K562 (cell line): ENCODE measurements at regions not wholly inside any gene's neighbourhood (a gene's known extent, or its start where the extent isn't known, plus 50 kb on each side); places are given as distances from the start of the nearest gene placed in this dataset.

Experiments used
- ATAC-seq: fragments of 200-7000 bp; cut with Tn5 transposase; 3 replicates; pipeline ENCODE4 v1.9.1; 2020; ENCODE audit warnings: moderate library complexity
- BruUV-seq: library from RNA; stranded (reverse); fragments of 400-500 nt; replicated peaks from 2 replicates; lab custom pipeline; 2021; lab: Mats Ljungman, UMichigan
- CTCF ChIA-PET: fragments of 300-600 bp; formaldehyde crosslinking; extraction: SDS; loops from one replicate; lab custom pipeline; 2021; ENCODE audit warnings: low intra/inter-chr PET ratio; lab: Yijun Ruan, JAX
- POLR2A ChIA-PET: fragments of 300-600, 350-650 bp; sonication (Branson Sonifier 250); formaldehyde crosslinking; extraction: SDS; loops from one replicate; lab custom pipeline; 2021; ENCODE audit warnings: antibody characterized with exemption, inconsistent platforms; lab: Yijun Ruan, JAX
- DNase-seq, 4 experiments: peaks; one replicate each; pipeline versions ENCODE4 v3.0.0 to v3.0.0-alpha.2; 2011 to 2018; ENCODE audit warnings: low spot score in 3 of 4, mixed read lengths in 3 of 4; ENCODE audit errors: extremely low read depth in 1 of 4
- FAIRE-seq: peaks from 2 replicates; lab custom pipeline; 2011; peaks lifted over from hg19 to GRCh38; lab: Jason Lieb, UNC
- H2AFZ ChIP-seq: 2 replicates; pipeline ENCODE4 v1.6.0; 2011; ENCODE audit warnings: low read depth, low read length, control low read depth, inconsistent platforms
- H3K27ac ChIP-seq: fragments of 200-600 bp; 3 replicates; pipeline ENCODE4 v1.8.0; 2011; ENCODE audit warnings: low read depth, mild to moderate bottlenecking, control low read depth, inconsistent platforms, low read length, moderate library complexity, mixed read lengths; ENCODE audit errors: extremely low read depth
- H3K27me3 ChIP-seq, 2 experiments: fragments of 300-600 bp in 1 of 2; 2 replicates in 1 of 2; 3 replicates in 1 of 2; pipeline versions ENCODE4 v1.6.0 to v1.8.0; 2011; ENCODE audit warnings: inconsistent platforms in 2 of 2, low read length in 2 of 2, mild to moderate bottlenecking in 1 of 2, mixed read lengths in 1 of 2, moderate library complexity in 1 of 2; ENCODE audit not compliant: control insufficient read depth in 2 of 2, insufficient read depth in 2 of 2
- H3K36me3 ChIP-seq: fragments of 300-600 bp; 3 replicates; pipeline ENCODE4 v1.8.0; 2011; ENCODE audit warnings: mild to moderate bottlenecking, low read length, inconsistent platforms; ENCODE audit not compliant: control insufficient read depth, insufficient read depth
- H3K4me1 ChIP-seq, 2 experiments: fragments of 200-600 bp in 1 of 2; replicated peaks in 1 of 2; 2 replicates in 1 of 2; 3 replicates in 1 of 2; pipeline versions ENCODE4 v1.5.1 to v1.8.0; 2011; ENCODE audit warnings: inconsistent platforms in 2 of 2, low read length in 2 of 2, mild to moderate bottlenecking in 1 of 2, mixed read lengths in 1 of 2, moderate library complexity in 1 of 2; ENCODE audit not compliant: control insufficient read depth in 2 of 2, insufficient read depth in 2 of 2
- H3K4me2 ChIP-seq: 2 replicates; pipeline ENCODE4 v1.6.1; 2011; ENCODE audit warnings: low read length, control low read depth, inconsistent platforms, mixed read lengths; ENCODE audit not compliant: insufficient read depth
- H3K4me3 ChIP-seq: fragments of 200-600 bp; sonication (generic), shearing (Covaris generic); 2 replicates; pipeline ENCODE4 v1.5.1; 2016; ENCODE audit warnings: control low read depth, inconsistent platforms
- H3K79me2 ChIP-seq: fragments of 200-600 bp; 3 replicates; pipeline ENCODE4 v1.8.0; 2011; ENCODE audit warnings: low read length, inconsistent platforms; ENCODE audit not compliant: control insufficient read depth, insufficient read depth
- H3K9ac ChIP-seq, 2 experiments: 2 replicates each; pipeline versions ENCODE4 v1.6.0 to v1.6.1; 2011; ENCODE audit warnings: low read depth in 2 of 2, low read length in 2 of 2, control low read depth in 1 of 2, inconsistent platforms in 1 of 2, mild to moderate bottlenecking in 1 of 2, mixed read lengths in 1 of 2; ENCODE audit not compliant: insufficient read depth in 1 of 2
- H3K9me1 ChIP-seq: one replicate; pipeline ENCODE4 v1.6.0; 2011; ENCODE audit warnings: inconsistent platforms, mild to moderate bottlenecking, low read length, moderate library complexity; ENCODE audit not compliant: control insufficient read depth, insufficient read depth
- H3K9me3 ChIP-seq: replicated peaks from 2 replicates; pipeline ENCODE4 v1.5.1; 2011; ENCODE audit warnings: low read depth, low read length, inconsistent platforms; ENCODE audit not compliant: control insufficient read depth, insufficient read depth
- H4K20me1 ChIP-seq: replicated peaks from 2 replicates; pipeline ENCODE4 v1.6.1; 2011; ENCODE audit warnings: low read length, inconsistent platforms, mixed read lengths; ENCODE audit not compliant: control insufficient read depth, insufficient read depth
- CREB1 ChIP-seq, 2 experiments: sonication (generic) in 1 of 2; formaldehyde crosslinking in 1 of 2; IDR thresholded peaks; 2 replicates each; pipeline versions ENCODE4 v1.6.1 to v1.8.0; 2012 to 2022; ENCODE audit warnings: inconsistent platforms in 1 of 2, mild to moderate bottlenecking in 1 of 2, missing genetic modification reagents in 1 of 2, moderate library complexity in 1 of 2
- HDAC1 ChIP-seq, 2 experiments: fragments of 450-650 bp; IDR thresholded peaks; 2 replicates each; pipeline ENCODE4 v1.6.1; 2016 to 2017; ENCODE audit warnings: inconsistent platforms in 1 of 2, mild to moderate bottlenecking in 1 of 2, moderate library complexity in 1 of 2
- NR2C2 ChIP-seq, 2 experiments: fragments of 200-800 bp in 1 of 2; sonication (Bioruptor generic) in 1 of 2; sonication (generic) in 1 of 2; formaldehyde crosslinking in 1 of 2; IDR thresholded peaks; 2 replicates each; pipeline versions ENCODE4 v1.6.1 to v1.8.0; 2016 to 2022; ENCODE audit warnings: mild to moderate bottlenecking in 1 of 2, missing compliant biosample characterization in 1 of 2, missing genetic modification characterization in 1 of 2, missing genetic modification reagents in 1 of 2
- ZEB2 ChIP-seq: fragments of 450-650 bp; IDR thresholded peaks from 2 replicates; pipeline ENCODE4 v1.6.1; 2016
- ZNF3 ChIP-seq: fragments of 250-450 bp; sonication (Bioruptor Pico); IDR thresholded peaks from 2 replicates; pipeline ENCODE4 v1.5.0; 2021; ENCODE audit warnings: mild to moderate bottlenecking, moderate library complexity
- WGBS: fragments of 100-300 bp; shearing (Covaris generic); methylation state at CpG from one replicate; pipeline ENCODE4 v1.1.6; 2016; ENCODE audit warnings: low coverage, mixed read lengths; ENCODE audit not compliant: insufficient coverage; ENCODE audit errors: missing lambda C conversion rate; 5-methylcytosine and 5-hydroxymethylcytosine counted together
- in situ Hi-C: fragments of 300-500 bp; cut with MboI; formaldehyde crosslinking; loops from 4 replicates; pipeline ENCODE4 v1.15.0; 2018; ENCODE audit warnings: inconsistent platforms, mixed read lengths
- intact Hi-C: fragments of 100-400 bp; cut with micrococcal nuclease; formaldehyde crosslinking; loops from 2 replicates; pipeline ENCODE4 v1.14.2; 2022
- TF ChIP-seq, protein P1 (sequence below), 2 experiments: IDR thresholded peaks in 1 of 2; conservative IDR thresholded peaks in 1 of 2; 2 replicates each; pipeline ENCODE4 v1.6.1; 2016; ENCODE audit warnings: low read depth in 2 of 2, mild to moderate bottlenecking in 1 of 2, missing compliant biosample characterization in 1 of 2, missing genetic modification characterization in 1 of 2, moderate library complexity in 1 of 2

DNA sequence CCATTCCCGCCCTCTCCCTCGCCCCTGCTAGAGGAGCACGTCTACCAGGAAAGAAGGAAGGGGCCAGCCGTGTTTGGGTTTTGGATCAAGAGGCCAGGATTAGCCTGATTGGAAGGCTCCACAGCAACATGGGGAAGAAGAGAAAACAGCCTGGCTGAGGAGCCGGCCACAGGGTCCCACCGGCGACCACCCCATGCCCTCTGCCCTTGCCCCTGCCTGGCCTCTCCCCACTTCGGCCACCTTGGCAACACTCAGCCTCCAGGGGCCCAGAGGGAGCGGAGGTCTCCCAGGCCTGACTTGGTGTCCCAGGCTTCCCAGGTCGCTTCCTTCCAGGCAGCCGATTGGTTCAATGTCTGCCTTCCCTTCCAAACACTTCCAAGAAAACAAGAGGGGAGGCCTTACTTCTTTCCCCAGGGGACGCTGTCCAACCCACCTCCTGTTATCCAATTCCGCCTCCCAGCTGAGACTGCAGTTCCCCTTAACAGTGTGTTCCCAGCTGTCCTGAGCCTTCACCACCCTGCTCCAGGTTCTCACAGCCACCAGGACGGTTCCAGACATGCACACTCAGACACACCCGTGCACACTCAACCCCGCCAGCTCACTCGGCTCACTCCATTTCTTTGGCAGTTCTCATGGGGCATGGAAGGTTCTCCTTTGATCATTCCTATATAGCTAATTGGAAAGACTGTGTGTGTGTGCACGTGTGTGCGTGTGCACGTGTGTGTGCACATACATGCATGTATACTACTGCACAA lies 65.4 kb downstream of the RBFOX3 start:
- in situ Hi-C loops (no loop called here), intact Hi-C loops (no loop called here)
- no peaks in the 10 kb centered on the region for H3K9me3 ChIP-seq
- no TSS peak for BruUV-seq
- ATAC-seq (no peak), DNase-seq (no peak), FAIRE-seq (no peak)
- no peaks in the 10 kb centered on the region for H3K4me1 ChIP-seq
- under 1% methylated on average over 16 of the region's 20 CpGs for WGBS
- CTCF ChIA-PET: no interaction called here
- H3K4me3 ChIP-seq: no peak overlapping the region
- no peak overlapping the region for H3K27ac ChIP-seq
- H4K20me1 ChIP-seq: 0 out of 2 replicates have a peak, but pooled peaks cover 7% of the 10 kb centered on the region
- H3K9ac ChIP-seq: no peak overlapping the region
- H3K27me3 ChIP-seq: peaks cover 31 to 77% of the 10 kb centered on the region in 2 experiments; a peak in 4 of 5 replicates
- TF ChIP-seq HDAC1 (IDR thresholded peaks at IDR 0.05) (no peak), ZEB2 (no peak), CREB1 (IDR thresholded peaks at IDR 0.05) (no peak), CREB1 (CRISPR knock-in tag; IDR thresholded peaks at IDR 0.05) (no peak), ZNF3 (CRISPR knock-in tag) (no peak), NR2C2 (CRISPR knock-in tag; IDR thresholded peaks at IDR 0.05) (no peak), NR2C2 (tag; IDR thresholded peaks at IDR 0.05) (no peak)
- TF ChIP-seq, protein P1, sequence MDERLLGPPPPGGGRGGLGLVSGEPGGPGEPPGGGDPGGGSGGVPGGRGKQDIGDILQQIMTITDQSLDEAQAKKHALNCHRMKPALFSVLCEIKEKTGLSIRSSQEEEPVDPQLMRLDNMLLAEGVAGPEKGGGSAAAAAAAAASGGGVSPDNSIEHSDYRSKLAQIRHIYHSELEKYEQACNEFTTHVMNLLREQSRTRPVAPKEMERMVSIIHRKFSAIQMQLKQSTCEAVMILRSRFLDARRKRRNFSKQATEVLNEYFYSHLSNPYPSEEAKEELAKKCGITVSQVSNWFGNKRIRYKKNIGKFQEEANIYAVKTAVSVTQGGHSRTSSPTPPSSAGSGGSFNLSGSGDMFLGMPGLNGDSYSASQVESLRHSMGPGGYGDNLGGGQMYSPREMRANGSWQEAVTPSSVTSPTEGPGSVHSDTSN (CRISPR knock-in tag; IDR thresholded peaks at IDR 0.05; ENCODE audit: low read depth): no peak
- TF ChIP-seq, protein P1 (tag; conservative IDR thresholded peaks at IDR 0.05; ENCODE audit: low read depth): no peak
- H3K79me2 ChIP-seq: no peaks in the 10 kb centered on the region
- peaks cover 3% of the 10 kb centered on the region for H3K9me1 ChIP-seq
- POLR2A ChIA-PET: interaction anchor here (0.6 kb wide), 1 partner anchor 597 kb away, joined by 3 read pairs; no protein-coding TSS in a partner anchor
- H3K4me2 ChIP-seq: no peak overlapping the region
- no peak overlapping the region for H2AFZ ChIP-seq
- H3K36me3 ChIP-seq: no peaks in the 10 kb centered on the region
